T-helper 2 cell treated with Interferon-gamma antibody and Interleukin-4, amounts not matched to agents 100 ng/mL and 5 ng/mL, for 36 hours (primary cell): ENCODE measurements at regions not wholly inside any gene's neighbourhood (a gene's known extent, or its start where the extent isn't known, plus 50 kb on each side); places are given as distances from the start of the nearest gene placed in this dataset.
"Not testable (repeated sequence)": the region's sequence is repeated elsewhere in the genome, so short reads cannot be mapped to it uniquely, and the experiment has no call there.

Experiments used
- intact Hi-C: fragments of 100-400 bp; cut with micrococcal nuclease; formaldehyde crosslinking; loops from one replicate; pipeline ENCODE4 v1.15.1; 2023

- intact Hi-C loops, result not testable (repeated sequence)
These were observed 476.2 kb downstream of the DIRAS2 start for GRCh38 chr9:90166374-90166773.

GRCh38 chr9:90167914-90168313 is 474.7 kb downstream of the DIRAS2 start:
- intact Hi-C loops, result no loop called here

- intact Hi-C loops, result no loop called here
These were observed 473.1 kb downstream of the DIRAS2 start for GRCh38 chr9:90169490-90169889.

GRCh38 chr9:90173935-90174334 is 468.7 kb downstream of the DIRAS2 start:
- intact Hi-C loops, result not testable (repeated sequence)

GRCh38 chr9:90174346-90174745 is 468.3 kb downstream of the DIRAS2 start:
- intact Hi-C loops, result not testable (repeated sequence)

GRCh38 chr9:90175257-90175656 is 467.4 kb downstream of the DIRAS2 start:
- intact Hi-C loops, result no loop called here

- intact Hi-C loops, result no loop called here
These were observed 466.8 kb downstream of the DIRAS2 start for GRCh38 chr9:90175865-90176264.

GRCh38 chr9:90176901-90177300 is 465.7 kb downstream of the DIRAS2 start:
- intact Hi-C loops, result no loop called here

- intact Hi-C loops, result no loop called here
These were observed 462.2 kb downstream of the DIRAS2 start for GRCh38 chr9:90180381-90180780.

- intact Hi-C loops, result no loop called here
These were observed 454.0 kb downstream of the DIRAS2 start for GRCh38 chr9:90188656-90189055.

- intact Hi-C loops, result no loop called here
These were observed 453.3 kb downstream of the DIRAS2 start for GRCh38 chr9:90189306-90189705.

GRCh38 chr9:90192465-90192864 is 450.2 kb downstream of the DIRAS2 start:
- intact Hi-C loops, result not testable (repeated sequence)

- intact Hi-C loops, result no loop called here
These were observed 443.7 kb downstream of the DIRAS2 start for GRCh38 chr9:90198956-90199355.

GRCh38 chr9:90201766-90202165 is 440.9 kb downstream of the DIRAS2 start:
- intact Hi-C loops, result no loop called here

- intact Hi-C loops, result no loop called here
These were observed 438.3 kb downstream of the DIRAS2 start for GRCh38 chr9:90204128-90204831.

GRCh38 chr9:90213045-90213444 is 429.6 kb downstream of the DIRAS2 start:
- intact Hi-C loops, result not testable (repeated sequence)

- intact Hi-C loops, result loop anchor here (10.0 kb wide), 1 partner anchor 615 kb away; the partner anchor contains the start of gene GADD45G
These were observed 423.0 kb downstream of the DIRAS2 start for GRCh38 chr9:90219548-90220118.

- intact Hi-C loops, result loop anchor here (10.0 kb wide), 1 partner anchor 617 kb away; the partner anchor contains the start of gene GADD45G
These were observed 420.7 kb downstream of the DIRAS2 start for GRCh38 chr9:90221899-90222298.

- intact Hi-C loops, result loop anchor here (1.0 to 10.0 kb wide), 2 partner anchors 85 to 622 kb away; partner anchors contain the start of gene GADD45G
These were observed 415.7 kb downstream of the DIRAS2 start for GRCh38 chr9:90226839-90227338.

GRCh38 chr9:90233081-90233480 is 409.5 kb downstream of the DIRAS2 start:
- intact Hi-C loops, result not testable (repeated sequence)

GRCh38 chr9:90240541-90240940 is 402.1 kb downstream of the DIRAS2 start:
- intact Hi-C loops, result no loop called here

- intact Hi-C loops, result no loop called here
These were observed 397.0 kb downstream of the DIRAS2 start for GRCh38 chr9:90245661-90246060.

- intact Hi-C loops, result no loop called here
These were observed 393.5 kb downstream of the DIRAS2 start for GRCh38 chr9:90249094-90249493.
